ENCODE measurements at regions not wholly inside any gene's neighbourhood (a gene's known extent, or its start where the extent isn't known, plus 50 kb on each side); places are given as distances from the start of the nearest gene placed in this dataset.

- CTCF ChIA-PET, result no interaction called here
These were observed 972.7 kb upstream of the AGA start for GRCh38 chr4:178414881-178415446.

More at GRCh38 chr4:178414881-178415446, 972.7 kb upstream of the AGA start:
- intact Hi-C loops (cut with micrococcal nuclease) (no loop called here), dilution Hi-C loops (cut with HindIII; ENCODE audit: low sequenced_read_pairs, unreplicated experiment) (no loop called here), in situ Hi-C loops (cut with MboI; ENCODE audit: low sequenced_read_pairs) (no loop called here)
- H3K4ac ChIP-seq (ENCODE audit: low read depth, low read length), result no peak overlapping the region
- H3K4me1 ChIP-seq (ENCODE audit: control insufficient read depth, insufficient read depth, low read length), result no peaks in the 10 kb centered on the region
- TF ChIP-seq SMC3 (IDR thresholded peaks at IDR 0.05; ENCODE audit: low read depth, low read length), result no peak
- TF ChIP-seq FOS (IDR thresholded peaks at IDR 0.05; ENCODE audit: low read depth, low read length), result no peak
- no peak for TF ChIP-seq POLR2A (IDR thresholded peaks at IDR 0.05; ENCODE audit: low read depth, low read length)
- TF ChIP-seq USF2 (IDR thresholded peaks at IDR 0.05; ENCODE audit: low read depth, low read length), result no peak
- no peak for TF ChIP-seq NFE2L2 (IDR thresholded peaks at IDR 0.05; ENCODE audit: low read depth, low read length)
- TF ChIP-seq MAFK (IDR thresholded peaks at IDR 0.05; ENCODE audit: low read depth, low read length), result no peak
- no peak for TF ChIP-seq MAZ (IDR thresholded peaks at IDR 0.05; ENCODE audit: borderline replicate concordance, low read depth, low read length)
- TF ChIP-seq RAD21 (IDR thresholded peaks at IDR 0.05; ENCODE audit: low read length), result no peak
- no peak for TF ChIP-seq BHLHE40 (IDR thresholded peaks at IDR 0.05; ENCODE audit: low read depth, low read length)
- no peak overlapping the region for H3K4me3 ChIP-seq (ENCODE audit: insufficient read depth, low read depth, low read length)
- no peak overlapping the region for H2AK5ac ChIP-seq (ENCODE audit: low read depth, low read length)
- no peak overlapping the region for H4K8ac ChIP-seq (ENCODE audit: low read depth in 2 of 2, low read length in 2 of 2)
- no peak overlapping the region for H4K91ac ChIP-seq (ENCODE audit: insufficient read depth, low read depth, low read length)
- no peaks in the 10 kb centered on the region for H3K27me3 ChIP-seq (ENCODE audit: control insufficient read depth, insufficient read depth, low read length)
- no peak overlapping the region for H2BK20ac ChIP-seq (ENCODE audit: low read depth, low read length)
- BruUV-seq (replicated peaks), result no TSS peak
- 93% methylated on average over 13 of the region's 18 CpGs; no CpG with 5 or more reads in 1 of the 2 experiments for WGBS, 2 experiments (ENCODE audit: extremely low coverage in 2 of 2, insufficient read length in 1 of 2)
- peaks cover 6% of the 10 kb centered on the region; the same call in 1 of the 2 replicates for H3K9me3 ChIP-seq (ENCODE audit: control insufficient read depth, insufficient read depth, low read length)
- POLR2A ChIA-PET (ENCODE audit: unreplicated experiment), result no interaction called here
- H3K18ac ChIP-seq (ENCODE audit: low read depth, low read length), result no peak overlapping the region
- H3K56ac ChIP-seq (ENCODE audit: extremely low read depth, insufficient read depth, low read length), result no peak overlapping the region
- DNase-seq, result no peak
- no peak overlapping the region for H3K14ac ChIP-seq (replicated peaks; ENCODE audit: low read depth, low read length)
- no peak overlapping the region for H2BK120ac ChIP-seq (ENCODE audit: low read depth, low read length)
- no peak overlapping the region for H3K27ac ChIP-seq (ENCODE audit: insufficient read depth, low read length)
- H3K4me2 ChIP-seq (ENCODE audit: low read depth, low read length), result no peak overlapping the region
- no peak overlapping the region for H2BK15ac ChIP-seq (ENCODE audit: low read depth, low read length)
- no peak overlapping the region for H2BK5ac ChIP-seq (ENCODE audit: low read depth, low read length, poor library complexity, severe bottlenecking)
- H3K79me1 ChIP-seq (ENCODE audit: low read depth in 1 of 2, low read length in 2 of 2), result no peaks in the 10 kb centered on the region
- no peaks in the 10 kb centered on the region for H3K9me1 ChIP-seq (ENCODE audit: insufficient read depth, low read length)
- no peak overlapping the region for H2AFZ ChIP-seq (replicated peaks; ENCODE audit: low read length, poor library complexity)
- H3K36me3 ChIP-seq (ENCODE audit: control insufficient read depth, insufficient read depth, low read length), result no peaks in the 10 kb centered on the region
- H2AK9ac ChIP-seq (replicated peaks; ENCODE audit: low read depth, low read length, poor library complexity), result no peak overlapping the region
- no peaks in the 10 kb centered on the region for H4K20me1 ChIP-seq (ENCODE audit: insufficient read depth, low read length)
- ATAC-seq (ENCODE audit: low read depth), result no peak
- no peak overlapping the region for H3K9ac ChIP-seq (ENCODE audit: low read depth, low read length)
- no peak overlapping the region for H3K23ac ChIP-seq (ENCODE audit: low read depth, low read length)
- H4K5ac ChIP-seq (ENCODE audit: low read depth, low read length), result no peak overlapping the region

Measured in IMR-90 (cell line).